Immature natural killer cell (primary cell): ENCODE measurements at regions not wholly inside any gene's neighbourhood (a gene's known extent, or its start where the extent isn't known, plus 50 kb on each side); places are given as distances from the start of the nearest gene placed in this dataset.
"Not testable (repeated sequence)": the region's sequence is repeated elsewhere in the genome, so short reads cannot be mapped to it uniquely, and the experiment has no call there.

Source experiments
- DNase-seq, 3 donors: peaks; one replicate each; pipeline ENCODE4 v3.0.0; 2022; ENCODE audit warnings: mixed read lengths in 1 of 3
- H3K27ac Mint-ChIP-seq, 6 donors: one replicate each; pipeline ENCODE4 v1.8.0; 2020; ENCODE audit warnings: mixed read lengths in 6 of 6, mild to moderate bottlenecking in 5 of 6, inconsistent platforms in 4 of 6, moderate library complexity in 3 of 6
- H3K27me3 Mint-ChIP-seq, 3 donors: one replicate each; pipeline ENCODE4 v1.8.0; 2020 to 2021; ENCODE audit warnings: low read depth in 3 of 3, mild to moderate bottlenecking in 3 of 3, mixed read lengths in 3 of 3, moderate library complexity in 3 of 3, inconsistent platforms in 1 of 3
- H3K36me3 Mint-ChIP-seq, 3 donors: one replicate each; pipeline ENCODE4 v1.8.0; 2020; ENCODE audit warnings: mixed read lengths in 3 of 3, inconsistent platforms in 2 of 3, mild to moderate bottlenecking in 2 of 3
- H3K4me1 Mint-ChIP-seq, 2 donors: one replicate each; pipeline ENCODE4 v1.8.0; 2020; ENCODE audit warnings: inconsistent platforms in 2 of 2, mild to moderate bottlenecking in 2 of 2, mixed read lengths in 2 of 2, moderate library complexity in 1 of 2
- H3K4me3 Mint-ChIP-seq, 5 donors: one replicate each; pipeline ENCODE4 v1.8.0; 2020; ENCODE audit warnings: mild to moderate bottlenecking in 5 of 5, mixed read lengths in 5 of 5, inconsistent platforms in 3 of 5, moderate library complexity in 3 of 5
- H3K9me3 Mint-ChIP-seq, 6 donors: one replicate each; pipeline ENCODE4 v1.8.0; 2020; ENCODE audit warnings: mild to moderate bottlenecking in 6 of 6, mixed read lengths in 6 of 6, inconsistent platforms in 4 of 6, moderate library complexity in 3 of 6

- H3K27me3 Mint-ChIP-seq: peaks cover 2 to 15% (median 2%) of the 10 kb centered on the region in 3 donors
- H3K27ac Mint-ChIP-seq: peak overlapping the region in 1 of 6 donors; percentile 23
- no peak for DNase-seq
- no peak overlapping the region for H3K4me3 Mint-ChIP-seq
- H3K9me3 Mint-ChIP-seq: peaks cover 0 to 1% (median 0%) of the 10 kb centered on the region in 6 donors
- H3K4me1 Mint-ChIP-seq: no peaks in the 10 kb centered on the region
- H3K36me3 Mint-ChIP-seq: no peaks in the 10 kb centered on the region
Observed at GRCh38 chr2:234178330-234179030, 128.0 kb downstream of the SPP2 start.

GRCh38 chr2:234175649-234176048 is 125.1 kb downstream of the SPP2 start:
- no peak overlapping the region for H3K4me3 Mint-ChIP-seq
- peaks cover 0 to 6% of the 10 kb centered on the region in 2 donors for H3K4me1 Mint-ChIP-seq
- H3K27me3 Mint-ChIP-seq: peaks cover 2 to 9% (median 7%) of the 10 kb centered on the region in 3 donors
- H3K36me3 Mint-ChIP-seq: peaks cover 0 to 3% (median 0%) of the 10 kb centered on the region in 3 donors
- H3K9me3 Mint-ChIP-seq: peaks cover 0 to 1% (median 0%) of the 10 kb centered on the region in 6 donors
- DNase-seq: no peak
- no peak overlapping the region for H3K27ac Mint-ChIP-seq

- Mint-ChIP-seq H3K36me3 (peaks cover 0 to 3% (median 0%) of the 10 kb centered on the region in 3 donors), H3K27me3 (peaks cover 2 to 7% (median 7%) of the 10 kb centered on the region in 3 donors), H3K27ac (no peak overlapping the region), H3K9me3 (peaks cover 0 to 1% (median 0%) of the 10 kb centered on the region in 6 donors), H3K4me1 (peaks cover 0 to 6% of the 10 kb centered on the region in 2 donors), H3K4me3 (no peak overlapping the region)
- no peak for DNase-seq
Observed at GRCh38 chr2:234174742-234175141, 124.2 kb downstream of the SPP2 start.

GRCh38 chr2:234172532-234172931 is 122.0 kb downstream of the SPP2 start:
- H3K4me3 Mint-ChIP-seq: no peak overlapping the region

GRCh38 chr2:234172066-234172465 is 121.6 kb downstream of the SPP2 start:
- no peak overlapping the region for H3K27ac Mint-ChIP-seq

More at GRCh38 chr2:234172532-234172931, 122.0 kb downstream of the SPP2 start:
- Mint-ChIP-seq H3K27me3 (peaks cover 0 to 7% (median 3%) of the 10 kb centered on the region in 3 donors), H3K4me1 (peaks cover 0 to 6% of the 10 kb centered on the region in 2 donors), H3K36me3 (peaks cover 0 to 3% (median 0%) of the 10 kb centered on the region in 3 donors), H3K27ac (no peak overlapping the region), H3K9me3 (no peaks in the 10 kb centered on the region)
- DNase-seq: no peak

GRCh38 chr2:234171666-234172065 is 121.2 kb downstream of the SPP2 start:
- Mint-ChIP-seq H3K4me3 (no peak overlapping the region), H3K4me1 (peaks cover 0 to 6% of the 10 kb centered on the region in 2 donors), H3K36me3 (peaks cover 0 to 3% (median 0%) of the 10 kb centered on the region in 3 donors), H3K9me3 (no peaks in the 10 kb centered on the region), H3K27ac (no peak overlapping the region), H3K27me3 (peaks cover 0 to 7% (median 2%) of the 10 kb centered on the region in 3 donors)
- no peak for DNase-seq

More at GRCh38 chr2:234172066-234172465, 121.6 kb downstream of the SPP2 start:
- no peak for DNase-seq
- H3K9me3 Mint-ChIP-seq: no peaks in the 10 kb centered on the region
- H3K4me3 Mint-ChIP-seq: no peak overlapping the region
- H3K36me3 Mint-ChIP-seq: peaks cover 0 to 3% (median 0%) of the 10 kb centered on the region in 3 donors
- peaks cover 0 to 7% (median 2%) of the 10 kb centered on the region in 3 donors for H3K27me3 Mint-ChIP-seq
- peaks cover 0 to 6% of the 10 kb centered on the region in 2 donors for H3K4me1 Mint-ChIP-seq

- peaks cover 0 to 7% (median 2%) of the 10 kb centered on the region in 3 donors for H3K27me3 Mint-ChIP-seq
- peaks cover 0 to 3% (median 0%) of the 10 kb centered on the region in 3 donors for H3K36me3 Mint-ChIP-seq
- no peaks in the 10 kb centered on the region for H3K9me3 Mint-ChIP-seq
- H3K27ac Mint-ChIP-seq: peak overlapping the region in 1 of 6 donors; percentile 26
- DNase-seq: no peak
- H3K4me3 Mint-ChIP-seq: no peak overlapping the region
- peaks cover 13 to 20% of the 10 kb centered on the region in 2 donors for H3K4me1 Mint-ChIP-seq
Observed at GRCh38 chr2:234169674-234170073, 119.2 kb downstream of the SPP2 start.

- Mint-ChIP-seq H3K4me1 (peaks cover 21 to 27% of the 10 kb centered on the region in 2 donors), H3K27ac (peak overlapping the region in 1 of 6 donors; percentile 18)
- H3K27me3 Mint-ChIP-seq, H3K36me3 Mint-ChIP-seq, DNase-seq, H3K9me3 Mint-ChIP-seq, H3K4me3 Mint-ChIP-seq: not testable (repeated sequence)
Observed at GRCh38 chr2:234168605-234169570, 118.4 kb downstream of the SPP2 start.

GRCh38 chr2:234166531-234166930 is 116.0 kb downstream of the SPP2 start:
- Mint-ChIP-seq H3K4me1 (peaks cover 27 to 32% of the 10 kb centered on the region in 2 donors), H3K36me3 (peaks cover 0 to 14% (median 0%) of the 10 kb centered on the region in 3 donors), H3K4me3 (no peak overlapping the region), H3K27me3 (peaks cover 4 to 6% (median 5%) of the 10 kb centered on the region in 3 donors), H3K9me3 (no peaks in the 10 kb centered on the region), H3K27ac (no peak overlapping the region)
- DNase-seq: no peak

- H3K27ac Mint-ChIP-seq: peak overlapping the region in 1 of 6 donors; percentile 38
- peaks cover 2 to 6% (median 5%) of the 10 kb centered on the region in 3 donors for H3K27me3 Mint-ChIP-seq
- H3K4me3 Mint-ChIP-seq: no peak overlapping the region
- H3K9me3 Mint-ChIP-seq: no peaks in the 10 kb centered on the region
- DNase-seq: no peak
- H3K36me3 Mint-ChIP-seq: peaks cover 0 to 11% (median 0%) of the 10 kb centered on the region in 3 donors
- peaks cover 26 to 27% of the 10 kb centered on the region in 2 donors for H3K4me1 Mint-ChIP-seq
Observed at GRCh38 chr2:234165421-234165820, 114.9 kb downstream of the SPP2 start.

- Mint-ChIP-seq H3K27me3 (peaks cover 2 to 6% (median 5%) of the 10 kb centered on the region in 3 donors), H3K27ac (peak overlapping the region in 4 of 6 donors; percentile 5 to 70 (median 28)), H3K4me1 (peaks cover 26 to 27% of the 10 kb centered on the region in 2 donors), H3K4me3 (peak overlapping the region in 3 of 5 donors; percentile 28 to 32 (median 31)), H3K36me3 (peaks cover 0 to 11% (median 0%) of the 10 kb centered on the region in 3 donors), H3K9me3 (no peaks in the 10 kb centered on the region)
- peak; percentile 70 to 74 (median 72) for DNase-seq
Observed at GRCh38 chr2:234164493-234165413, 114.3 kb downstream of the SPP2 start.

- no peak for DNase-seq
- Mint-ChIP-seq H3K36me3 (peaks cover 0 to 11% (median 0%) of the 10 kb centered on the region in 3 donors), H3K4me3 (peak overlapping the region in 2 of 5 donors; percentile 31 to 46), H3K27me3 (peaks cover 2 to 6% (median 5%) of the 10 kb centered on the region in 3 donors), H3K4me1 (peaks cover 26 to 27% of the 10 kb centered on the region in 2 donors), H3K27ac (peak overlapping the region in 2 of 6 donors; percentile 32 to 45), H3K9me3 (peaks cover 0 to 2% (median 0%) of the 10 kb centered on the region in 6 donors)
Observed at GRCh38 chr2:234163510-234164045, 113.1 kb downstream of the SPP2 start.
